HEK293T (cell line): ENCODE measurements at regions not wholly inside any gene's neighbourhood (a gene's known extent, or its start where the extent isn't known, plus 50 kb on each side); places are given as distances from the start of the nearest gene placed in this dataset.

ENCODE experiments used
- ARNT ChIP-seq: fragments of 450-650 bp; IDR thresholded peaks from 2 replicates; pipeline ENCODE4 v1.6.1; 2017; ENCODE audit warnings: mild to moderate bottlenecking
- BHLHE40 ChIP-seq: fragments of 450-650 bp; IDR thresholded peaks from 2 replicates; pipeline ENCODE4 v1.6.1; 2016; ENCODE audit warnings: mild to moderate bottlenecking, moderate library complexity, borderline replicate concordance
- CTBP1 ChIP-seq: fragments of 450-650 bp; IDR thresholded peaks from 2 replicates; pipeline ENCODE4 v1.6.1; 2016; ENCODE audit warnings: borderline replicate concordance
- ELF4 ChIP-seq: fragments of 450-650 bp; IDR thresholded peaks from 2 replicates; pipeline ENCODE4 v1.6.1; 2017; ENCODE audit warnings: antibody characterized with exemption
- FOXA1 ChIP-seq: fragments of 450-650 bp; IDR thresholded peaks from 2 replicates; pipeline ENCODE4 v1.6.1; 2016; ENCODE audit warnings: mild to moderate bottlenecking
- FOXK2 ChIP-seq: fragments of 450-650 bp; IDR thresholded peaks from 2 replicates; pipeline ENCODE4 v1.6.1; 2016; ENCODE audit warnings: mild to moderate bottlenecking
- FOXM1 ChIP-seq: fragments of 450-650 bp; IDR thresholded peaks from 2 replicates; pipeline ENCODE4 v1.6.1; 2017; ENCODE audit warnings: mild to moderate bottlenecking, borderline replicate concordance
- HDGF ChIP-seq: fragments of 450-650 bp; IDR thresholded peaks from 2 replicates; pipeline ENCODE4 v1.6.1; 2017; ENCODE audit warnings: antibody characterized with exemption, borderline replicate concordance
- SP1 ChIP-seq: fragments of 450-650 bp; IDR thresholded peaks from 2 replicates; pipeline ENCODE4 v1.6.1; 2017
- SUZ12 ChIP-seq: fragments of 450-650 bp; IDR thresholded peaks from 2 replicates; pipeline ENCODE4 v1.6.1; 2016; ENCODE audit warnings: mild to moderate bottlenecking
- TARDBP ChIP-seq: fragments of 450-650 bp; IDR thresholded peaks from 2 replicates; pipeline ENCODE4 v1.6.1; 2016
- ZNF384 ChIP-seq: fragments of 450-650 bp; IDR thresholded peaks from 2 replicates; pipeline ENCODE4 v1.6.1; 2016

DNA sequence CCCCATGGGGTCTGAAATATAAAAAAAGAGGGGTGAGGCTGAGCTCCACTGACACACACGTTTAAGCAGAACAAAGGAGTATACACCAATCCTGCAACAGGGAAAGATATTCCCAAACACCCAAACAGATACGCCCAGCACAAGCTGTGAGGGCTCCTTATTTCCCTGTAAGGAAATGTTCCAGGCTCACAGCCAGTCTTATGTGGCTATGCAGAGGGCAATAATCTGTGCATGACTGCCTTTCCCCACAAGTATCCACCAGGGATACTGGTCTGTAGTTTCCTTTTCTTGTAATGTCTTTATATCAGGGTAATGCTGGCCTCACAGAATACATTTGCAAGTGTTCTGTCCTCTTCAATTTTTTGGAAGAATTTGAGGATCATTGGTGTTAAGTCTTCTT is 141.7 kb upstream of the DAAM1 start:
- TF ChIP-seq HDGF (no peak), SP1 (no peak), ZNF384 (no peak), FOXA1 (no peak), FOXM1 (no peak), ELF4 (no peak), SUZ12 (no peak), BHLHE40 (no peak), FOXK2 (no peak), ARNT (no peak), TARDBP (no peak), CTBP1 (no peak)
